Stimulated activated effector memory CD8-positive, alpha-beta T cell treated with anti-CD3 and anti-CD28 coated beads, Interleukin-12 subunit alpha, Interleukin-12 subunit beta, amount 100 ng/mL, for 72 hours (primary cell): ENCODE measurements at regions not wholly inside any gene's neighbourhood (a gene's known extent, or its start where the extent isn't known, plus 50 kb on each side); places are given as distances from the start of the nearest gene placed in this dataset.
"Not testable (repeated sequence)": the region's sequence is repeated elsewhere in the genome, so short reads cannot be mapped to it uniquely, and the experiment has no call there.

Experiments
- ATAC-seq: fragments of 150-1000 bp; cut with Tn5 transposase; 2 replicates; pipeline ENCODE4 v1.10.0; 2021
- DNase-seq, 2 donors: peaks; one replicate each; pipeline ENCODE4 v3.0.0; 2021 to 2022; ENCODE audit warnings: low spot score in 2 of 2
- H3K27ac Mint-ChIP-seq: one replicate; pipeline ENCODE4 v1.8.0; 2022; ENCODE audit warnings: mild to moderate bottlenecking, mixed read lengths
- H3K36me3 Mint-ChIP-seq: one replicate; pipeline ENCODE4 v1.8.0; 2022; ENCODE audit warnings: mild to moderate bottlenecking, mixed read lengths
- H3K4me1 Mint-ChIP-seq: one replicate; pipeline ENCODE4 v1.8.0; 2022; ENCODE audit warnings: mixed read lengths
- H3K4me3 Mint-ChIP-seq: one replicate; pipeline ENCODE4 v1.8.0; 2022; ENCODE audit warnings: mild to moderate bottlenecking, mixed read lengths
- H3K9me3 Mint-ChIP-seq: one replicate; pipeline ENCODE4 v1.8.0; 2022; ENCODE audit warnings: mixed read lengths

GRCh38 chr7:32677593-32677992 lies 182.3 kb downstream of the AVL9 start:
- ATAC-seq, result no peak
- DNase-seq, result no peak
- Mint-ChIP-seq H3K4me3 (no peak overlapping the region), H3K36me3 (no peaks in the 10 kb centered on the region), H3K9me3 (no peaks in the 10 kb centered on the region), H3K4me1 (peaks cover 6% of the 10 kb centered on the region), H3K27ac (no peak overlapping the region)

- Mint-ChIP-seq H3K27ac (no peak overlapping the region), H3K4me1 (no peaks in the 10 kb centered on the region), H3K36me3 (no peaks in the 10 kb centered on the region), H3K9me3 (no peaks in the 10 kb centered on the region), H3K4me3 (no peak overlapping the region)
- DNase-seq (no peak), ATAC-seq (no peak)
These were observed 181.1 kb downstream of the AVL9 start for GRCh38 chr7:32676249-32676941.

GRCh38 chr7:32673275-32673983 lies 178.1 kb downstream of the AVL9 start:
- Mint-ChIP-seq H3K9me3 (no peaks in the 10 kb centered on the region), H3K27ac (no peak overlapping the region), H3K4me1 (no peaks in the 10 kb centered on the region), H3K4me3 (no peak overlapping the region), H3K36me3 (no peaks in the 10 kb centered on the region)
- no peak for ATAC-seq
- no peak for DNase-seq

DNA sequence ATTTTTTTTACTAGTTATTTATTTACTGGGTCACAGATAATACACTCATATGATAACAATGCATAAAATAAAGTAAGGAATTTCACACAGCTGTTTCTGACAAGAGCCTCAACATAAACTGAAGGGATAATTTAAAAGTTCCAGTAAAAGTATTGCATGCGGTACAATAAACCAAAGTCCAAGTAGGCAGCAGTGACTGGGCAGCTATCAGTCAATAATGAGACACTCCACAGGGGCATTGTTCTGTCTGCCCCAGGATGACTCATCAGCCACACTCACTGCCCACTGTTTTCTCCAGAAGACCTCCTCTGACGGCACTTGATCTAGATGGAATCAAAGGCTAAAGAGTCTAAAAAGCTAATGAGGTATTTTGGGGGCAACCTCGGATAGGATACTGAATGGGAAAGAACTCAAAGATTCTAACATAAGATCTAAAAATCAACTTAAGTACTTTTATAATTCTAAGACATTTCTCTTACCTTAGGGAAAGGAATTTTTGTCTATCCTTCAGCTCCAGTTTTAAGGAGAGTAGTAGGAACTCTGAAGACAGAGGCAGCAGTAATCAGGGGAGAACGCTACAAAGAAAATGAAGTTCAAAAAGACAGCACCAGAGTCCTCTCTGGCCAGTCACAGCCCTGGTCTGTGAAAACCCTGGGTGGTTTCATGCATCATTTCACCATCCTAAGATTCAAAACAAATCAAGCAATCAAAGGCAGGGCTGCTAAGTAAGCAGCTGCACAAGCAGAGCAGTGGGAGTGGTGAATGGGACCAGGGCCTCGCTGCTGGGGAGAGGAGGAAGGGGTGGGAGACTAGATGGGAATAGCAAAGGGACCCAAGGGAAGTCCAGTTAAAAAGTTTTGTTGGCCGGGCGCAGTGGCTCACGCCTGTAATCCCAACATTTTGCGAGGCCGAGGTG lies 175.1 kb downstream of the AVL9 start:
- no peaks in the 10 kb centered on the region for H3K9me3 Mint-ChIP-seq
- no peak overlapping the region for H3K4me3 Mint-ChIP-seq
- DNase-seq, result no peak
- no peak for ATAC-seq
- H3K27ac Mint-ChIP-seq, result no peak overlapping the region
- no peaks in the 10 kb centered on the region for H3K36me3 Mint-ChIP-seq
- H3K4me1 Mint-ChIP-seq, result no peaks in the 10 kb centered on the region

DNA sequence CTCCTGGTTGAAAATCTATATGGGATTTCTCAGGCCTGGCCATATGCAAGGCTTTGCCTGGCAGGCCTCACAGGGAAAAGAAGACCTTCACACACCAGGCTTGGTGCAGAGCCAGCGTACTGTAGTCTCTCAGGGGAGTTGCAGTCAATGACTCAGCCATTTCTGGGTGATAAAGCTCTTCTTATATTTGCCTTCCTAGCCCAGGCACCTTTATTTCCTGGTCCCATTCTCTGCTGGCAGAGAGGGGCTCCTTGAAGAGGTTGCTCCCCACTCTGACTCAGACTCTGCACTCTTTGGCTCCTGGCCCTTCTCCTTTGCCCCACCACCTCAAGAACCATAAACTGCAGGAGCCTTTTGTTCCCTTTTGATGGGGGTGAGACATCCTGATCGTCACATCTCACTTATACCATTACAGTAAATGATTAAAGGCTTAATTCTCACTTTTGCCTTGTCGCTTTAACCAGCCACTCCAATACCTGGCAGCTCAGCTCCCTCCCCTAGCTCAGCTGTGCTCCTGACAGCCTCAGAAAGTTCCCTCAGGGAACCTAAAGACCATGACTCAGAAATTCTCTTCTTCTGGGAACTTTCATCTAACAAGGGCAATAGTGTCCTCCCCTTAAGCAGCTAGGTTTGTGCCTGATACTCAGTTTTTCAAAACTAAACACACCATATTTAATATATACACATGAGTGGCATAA lies 174.0 kb downstream of the AVL9 start:
- H3K4me3 Mint-ChIP-seq, ATAC-seq, H3K4me1 Mint-ChIP-seq, H3K27ac Mint-ChIP-seq, H3K36me3 Mint-ChIP-seq, H3K9me3 Mint-ChIP-seq, DNase-seq: not testable (repeated sequence)

- DNase-seq, H3K4me3 Mint-ChIP-seq: not testable (repeated sequence)
These were observed 173.3 kb downstream of the AVL9 start for GRCh38 chr7:32668387-32669097.

DNA sequence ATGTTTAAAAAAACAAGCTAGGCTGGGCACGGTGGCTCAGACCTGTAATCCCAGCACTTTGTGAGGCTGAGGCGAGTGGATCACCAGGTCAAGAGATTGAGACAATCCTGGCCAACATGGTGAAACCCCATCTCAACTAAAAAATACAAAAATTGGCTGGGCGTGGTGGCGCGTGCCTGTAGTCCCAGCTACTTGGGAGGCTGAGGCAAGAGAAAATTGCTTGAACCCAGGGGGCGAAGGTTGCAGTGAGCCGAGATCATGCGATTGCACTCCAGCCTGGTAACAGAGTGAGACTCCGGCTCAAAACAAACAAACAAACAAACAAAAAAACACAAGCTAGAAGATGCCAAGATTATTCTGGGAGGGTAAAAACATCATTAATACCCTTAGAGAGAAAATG lies 172.3 kb downstream of the AVL9 start:
- not testable (repeated sequence) for ATAC-seq, DNase-seq, H3K27ac Mint-ChIP-seq, H3K4me3 Mint-ChIP-seq, H3K4me1 Mint-ChIP-seq, H3K9me3 Mint-ChIP-seq, H3K36me3 Mint-ChIP-seq

More at GRCh38 chr7:32668387-32669097, 173.3 kb downstream of the AVL9 start:
- H3K9me3 Mint-ChIP-seq, H3K4me1 Mint-ChIP-seq, H3K27ac Mint-ChIP-seq, ATAC-seq, H3K36me3 Mint-ChIP-seq: not testable (repeated sequence)

DNA sequence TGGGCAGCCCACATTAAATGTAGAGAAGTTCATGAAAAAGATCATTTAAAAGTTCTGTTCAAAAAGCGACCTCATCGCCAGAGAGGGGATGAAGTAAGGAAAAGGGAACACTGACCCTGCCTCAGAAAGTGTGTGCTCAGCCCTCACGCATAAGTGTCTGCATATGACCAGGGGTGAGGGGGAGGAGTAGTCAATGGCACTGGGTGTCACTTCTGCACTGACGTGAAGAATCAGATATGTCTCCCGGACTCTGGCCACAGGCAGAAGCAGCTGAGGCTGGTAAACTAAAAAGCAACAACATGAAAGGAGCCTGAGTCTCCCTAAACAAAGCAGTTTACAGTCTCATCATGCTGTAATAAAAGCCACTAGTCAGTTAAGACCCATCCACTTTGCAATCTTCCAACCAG lies 168.5 kb downstream of the AVL9 start:
- not testable (repeated sequence) for ATAC-seq, H3K4me3 Mint-ChIP-seq, H3K27ac Mint-ChIP-seq, H3K4me1 Mint-ChIP-seq, H3K36me3 Mint-ChIP-seq, DNase-seq, H3K9me3 Mint-ChIP-seq

DNA sequence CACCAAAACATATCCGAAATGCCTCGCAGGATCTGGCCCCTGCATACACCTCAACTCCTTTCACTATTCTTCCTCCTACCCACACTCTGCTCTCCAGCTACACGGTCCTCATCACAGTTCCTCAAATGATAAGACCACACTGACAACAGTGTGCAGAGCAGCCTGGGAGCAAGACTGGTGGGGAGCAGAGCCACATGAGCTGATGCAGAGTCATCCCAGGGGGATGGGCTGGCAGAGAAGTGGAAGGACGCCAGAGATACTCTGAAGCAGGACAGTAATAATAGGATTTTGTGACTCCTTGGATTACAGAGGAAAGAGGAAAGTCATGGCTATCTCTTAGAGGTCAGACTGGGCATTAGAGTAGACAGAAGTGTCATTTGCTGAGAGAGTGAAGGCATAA lies 167.2 kb downstream of the AVL9 start:
- not testable (repeated sequence) for H3K9me3 Mint-ChIP-seq, H3K4me3 Mint-ChIP-seq, ATAC-seq

GRCh38 chr7:32661929-32662328 lies 166.6 kb downstream of the AVL9 start:
- Mint-ChIP-seq H3K27ac (no peak overlapping the region), H3K4me1 (no peaks in the 10 kb centered on the region), H3K4me3 (no peak overlapping the region), H3K9me3 (no peaks in the 10 kb centered on the region), H3K36me3 (no peaks in the 10 kb centered on the region)
- no peak for DNase-seq
- peak; percentile 26 for ATAC-seq

More for the DNA sequence above, 167.2 kb downstream of the AVL9 start:
- not testable (repeated sequence) for H3K4me1 Mint-ChIP-seq, H3K36me3 Mint-ChIP-seq, DNase-seq, H3K27ac Mint-ChIP-seq

GRCh38 chr7:32661501-32661900 lies 166.2 kb downstream of the AVL9 start:
- Mint-ChIP-seq H3K9me3 (no peaks in the 10 kb centered on the region), H3K4me1 (no peaks in the 10 kb centered on the region), H3K27ac (no peak overlapping the region), H3K4me3 (no peak overlapping the region), H3K36me3 (no peaks in the 10 kb centered on the region)
- DNase-seq, result no peak
- ATAC-seq, result no peak

DNA sequence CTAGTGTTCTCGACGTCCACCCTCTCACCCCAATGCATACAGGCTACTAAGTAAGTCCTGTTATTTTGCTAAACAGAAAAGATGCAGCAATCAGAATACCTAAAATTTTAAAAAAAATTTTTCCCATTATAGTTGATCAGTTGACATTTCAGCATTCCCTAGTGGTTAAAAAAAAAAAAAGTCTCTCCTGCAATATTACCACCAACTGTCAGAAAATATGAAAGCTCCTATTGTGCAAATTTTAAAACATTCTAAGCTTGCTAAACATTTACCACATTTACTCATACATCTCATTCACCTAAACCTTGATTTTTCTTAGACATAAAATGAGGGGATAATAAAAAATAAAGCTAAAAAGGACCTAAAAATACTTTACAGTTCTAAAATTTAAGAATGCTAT lies 165.6 kb downstream of the AVL9 start:
- no peaks in the 10 kb centered on the region for H3K4me1 Mint-ChIP-seq
- no peaks in the 10 kb centered on the region for H3K36me3 Mint-ChIP-seq
- H3K4me3 Mint-ChIP-seq, result no peak overlapping the region
- no peak for DNase-seq
- no peak overlapping the region for H3K27ac Mint-ChIP-seq
- no peaks in the 10 kb centered on the region for H3K9me3 Mint-ChIP-seq
- no peak for ATAC-seq

GRCh38 chr7:32659853-32660252 lies 164.6 kb downstream of the AVL9 start:
- ATAC-seq (no peak), DNase-seq (no peak)
- no peaks in the 10 kb centered on the region for H3K9me3 Mint-ChIP-seq
- H3K27ac Mint-ChIP-seq, result no peak overlapping the region
- H3K4me3 Mint-ChIP-seq, result no peak overlapping the region
- no peaks in the 10 kb centered on the region for H3K36me3 Mint-ChIP-seq
- H3K4me1 Mint-ChIP-seq, result no peaks in the 10 kb centered on the region

GRCh38 chr7:32658467-32658869 lies 163.2 kb downstream of the AVL9 start:
- Mint-ChIP-seq H3K4me1 (no peaks in the 10 kb centered on the region), H3K27ac (no peak overlapping the region), H3K36me3 (no peaks in the 10 kb centered on the region), H3K4me3 (no peak overlapping the region), H3K9me3 (no peaks in the 10 kb centered on the region)
- no peak for DNase-seq
- no peak for ATAC-seq
